ENCODE measurements at regions not wholly inside any gene's neighbourhood (a gene's known extent, or its start where the extent isn't known, plus 50 kb on each side); places are given as distances from the start of the nearest gene placed in this dataset.

DNA sequence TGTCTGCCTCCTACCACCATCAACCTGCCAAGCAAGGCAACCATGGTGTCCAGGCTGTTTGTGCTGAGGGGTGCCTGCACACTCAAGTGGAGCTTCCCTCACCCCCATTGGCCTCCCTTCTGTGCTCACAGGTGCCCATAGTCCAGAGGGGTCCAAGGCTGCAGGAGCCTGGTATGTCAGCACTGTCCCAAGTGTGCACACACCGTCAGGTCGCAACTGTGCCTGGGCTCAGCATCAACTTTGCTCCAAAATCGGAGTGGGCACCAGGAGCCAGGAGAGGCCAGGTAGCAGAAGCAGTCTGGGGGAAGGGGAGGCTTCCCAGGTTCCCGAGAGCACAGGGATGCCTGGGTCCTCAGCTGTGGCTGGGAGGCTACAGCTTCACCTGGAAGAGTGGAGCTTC lies 1528.2 kb upstream of the SLC39A10 start:
- TF ChIP-seq, protein P1, sequence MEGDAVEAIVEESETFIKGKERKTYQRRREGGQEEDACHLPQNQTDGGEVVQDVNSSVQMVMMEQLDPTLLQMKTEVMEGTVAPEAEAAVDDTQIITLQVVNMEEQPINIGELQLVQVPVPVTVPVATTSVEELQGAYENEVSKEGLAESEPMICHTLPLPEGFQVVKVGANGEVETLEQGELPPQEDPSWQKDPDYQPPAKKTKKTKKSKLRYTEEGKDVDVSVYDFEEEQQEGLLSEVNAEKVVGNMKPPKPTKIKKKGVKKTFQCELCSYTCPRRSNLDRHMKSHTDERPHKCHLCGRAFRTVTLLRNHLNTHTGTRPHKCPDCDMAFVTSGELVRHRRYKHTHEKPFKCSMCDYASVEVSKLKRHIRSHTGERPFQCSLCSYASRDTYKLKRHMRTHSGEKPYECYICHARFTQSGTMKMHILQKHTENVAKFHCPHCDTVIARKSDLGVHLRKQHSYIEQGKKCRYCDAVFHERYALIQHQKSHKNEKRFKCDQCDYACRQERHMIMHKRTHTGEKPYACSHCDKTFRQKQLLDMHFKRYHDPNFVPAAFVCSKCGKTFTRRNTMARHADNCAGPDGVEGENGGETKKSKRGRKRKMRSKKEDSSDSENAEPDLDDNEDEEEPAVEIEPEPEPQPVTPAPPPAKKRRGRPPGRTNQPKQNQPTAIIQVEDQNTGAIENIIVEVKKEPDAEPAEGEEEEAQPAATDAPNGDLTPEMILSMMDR (IDR thresholded peaks at IDR 0.05) = no peak
- DNase-seq (ENCODE audit: low spot score) (no peak), ATAC-seq (ENCODE audit: insufficient number of reproducible peaks, low FRiP score, low read depth) (no peak)
- Histone ChIP-seq H3K9me3 (no peaks in the 10 kb centered on the region), H3K36me3 (no peaks in the 10 kb centered on the region), H3K27ac (no peak overlapping the region), H3K4me3 (no peak overlapping the region), H3K4me1 (ENCODE audit: control insufficient read depth in 1 of 2, low read depth in 2 of 2) (no peaks in the 10 kb centered on the region), H3K27me3 (replicated peaks; ENCODE audit: insufficient read depth) (no peaks in the 10 kb centered on the region)

DNA sequence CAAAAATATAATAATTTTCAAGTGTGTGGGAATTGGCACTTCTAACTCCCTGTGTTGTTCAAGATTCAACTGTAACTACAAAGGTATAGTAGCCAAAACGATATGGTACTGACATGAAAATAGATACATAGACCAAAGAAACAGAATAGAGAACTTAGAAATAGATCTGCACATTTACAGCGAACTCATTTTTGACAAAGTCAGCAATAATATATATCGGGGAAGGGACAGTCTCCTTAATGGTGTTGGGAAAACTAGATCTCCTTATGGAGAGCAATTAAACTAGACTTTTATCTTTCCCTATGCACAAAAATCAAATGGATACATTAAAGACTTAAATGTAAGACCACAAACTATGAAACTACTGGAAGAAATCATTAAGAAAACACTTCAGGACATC lies 1530.6 kb upstream of the SLC39A10 start:
- ATAC-seq (ENCODE audit: insufficient number of reproducible peaks, low FRiP score, low read depth) = no peak
- TF ChIP-seq, protein P1 (IDR thresholded peaks at IDR 0.05) = no peak
- H3K4me3 ChIP-seq = no peak overlapping the region
- H3K27me3 ChIP-seq (replicated peaks; ENCODE audit: insufficient read depth) = no peaks in the 10 kb centered on the region
- no peak overlapping the region for H3K27ac ChIP-seq
- H3K4me1 ChIP-seq (ENCODE audit: control insufficient read depth in 1 of 2, low read depth in 2 of 2) = no peaks in the 10 kb centered on the region
- DNase-seq (ENCODE audit: low spot score) = no peak
- H3K36me3 ChIP-seq = no peaks in the 10 kb centered on the region
- H3K9me3 ChIP-seq = no peaks in the 10 kb centered on the region

DNA sequence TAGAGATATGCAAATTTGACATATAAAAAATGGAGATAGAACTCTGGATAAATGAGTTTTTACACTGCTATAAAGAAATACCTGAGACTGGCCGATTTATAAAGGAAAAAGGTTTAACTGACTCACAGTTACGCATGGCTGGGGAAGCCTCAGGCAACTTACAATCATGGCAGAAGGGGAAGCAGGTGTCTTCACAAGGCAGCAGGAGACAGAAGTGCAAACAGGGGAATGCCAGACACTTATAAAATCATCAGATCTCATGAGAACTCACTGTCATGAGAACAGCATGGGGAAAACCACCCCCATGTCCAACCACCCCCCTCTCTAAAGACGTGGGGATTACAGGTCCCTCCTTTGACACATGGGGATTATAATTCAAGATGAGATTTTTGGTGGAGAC lies 1540.2 kb upstream of the SLC39A10 start:
- Histone ChIP-seq H3K27ac (no peak overlapping the region), H3K36me3 (no peaks in the 10 kb centered on the region), H3K4me3 (no peak overlapping the region), H3K9me3 (no peaks in the 10 kb centered on the region), H3K27me3 (replicated peaks; ENCODE audit: insufficient read depth) (no peaks in the 10 kb centered on the region), H3K4me1 (ENCODE audit: control insufficient read depth in 1 of 2, low read depth in 2 of 2) (no peaks in the 10 kb centered on the region)
- ATAC-seq (ENCODE audit: insufficient number of reproducible peaks, low FRiP score, low read depth) (no peak), DNase-seq (ENCODE audit: low spot score) (no peak)
- TF ChIP-seq, protein P1 (IDR thresholded peaks at IDR 0.05) = no peak

DNA sequence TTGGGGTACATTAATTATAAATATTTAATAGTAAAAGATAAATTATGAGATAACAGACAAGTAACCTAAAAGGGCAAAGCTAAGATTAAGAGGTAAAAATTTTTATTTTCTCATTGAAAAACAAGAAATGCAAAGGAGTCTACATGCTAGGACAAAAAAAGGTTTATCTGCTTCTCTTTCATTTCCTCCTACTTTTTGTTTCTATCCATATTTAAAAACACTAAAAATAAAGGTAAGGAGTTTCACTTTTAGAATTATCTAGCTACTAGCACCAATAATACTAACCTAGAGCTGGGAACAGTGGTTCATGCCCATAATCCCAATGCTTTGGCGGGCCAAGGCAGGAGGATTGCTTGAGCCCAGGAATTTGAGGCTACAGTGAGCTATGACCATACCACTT lies 1551.7 kb upstream of the SLC39A10 start:
- DNase-seq (ENCODE audit: low spot score) = no peak
- no peak overlapping the region for H3K4me3 ChIP-seq
- H3K27me3 ChIP-seq (replicated peaks; ENCODE audit: insufficient read depth) = no peaks in the 10 kb centered on the region
- TF ChIP-seq, protein P1 (IDR thresholded peaks at IDR 0.05) = no peak
- no peak for ATAC-seq (ENCODE audit: insufficient number of reproducible peaks, low FRiP score, low read depth)
- H3K27ac ChIP-seq = no peak overlapping the region
- no peaks in the 10 kb centered on the region for H3K36me3 ChIP-seq
- no peaks in the 10 kb centered on the region for H3K9me3 ChIP-seq
- H3K4me1 ChIP-seq (ENCODE audit: control insufficient read depth in 1 of 2, low read depth in 2 of 2) = no peaks in the 10 kb centered on the region

DNA sequence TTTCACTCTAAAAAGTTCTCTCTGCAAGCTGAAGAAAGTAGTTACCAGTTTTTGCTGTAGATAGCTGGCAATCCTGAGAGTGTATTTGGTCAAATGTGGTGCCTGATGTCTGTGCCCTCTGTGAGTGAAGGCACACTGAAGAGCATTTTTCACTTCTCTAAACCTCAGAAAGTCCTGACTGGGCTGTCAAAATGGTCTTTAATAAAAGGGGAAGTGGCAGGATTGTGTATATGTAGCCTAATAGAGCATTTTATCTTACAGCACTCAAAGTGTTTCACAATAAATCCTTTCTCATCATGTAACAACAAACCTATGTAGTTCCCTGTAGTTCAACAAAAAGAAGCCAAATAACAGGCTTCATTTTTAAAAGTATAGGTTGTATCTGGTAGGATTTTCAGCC lies 1552.3 kb upstream of the SLC39A10 start:
- no peak for DNase-seq (ENCODE audit: low spot score)
- TF ChIP-seq, protein P1 (IDR thresholded peaks at IDR 0.05) = no peak
- ATAC-seq (ENCODE audit: insufficient number of reproducible peaks, low FRiP score, low read depth) = no peak
- Histone ChIP-seq H3K27ac (no peak overlapping the region), H3K27me3 (replicated peaks; ENCODE audit: insufficient read depth) (no peaks in the 10 kb centered on the region), H3K9me3 (no peaks in the 10 kb centered on the region), H3K4me1 (ENCODE audit: control insufficient read depth in 1 of 2, low read depth in 2 of 2) (no peaks in the 10 kb centered on the region), H3K4me3 (no peak overlapping the region), H3K36me3 (no peaks in the 10 kb centered on the region)

Measured in thoracic aorta (tissue), 2 donors.